PC-9 (cell line): ENCODE measurements at regions not wholly inside any gene's neighbourhood (a gene's known extent, or its start where the extent isn't known, plus 50 kb on each side); places are given as distances from the start of the nearest gene placed in this dataset.

Experiments used
- EZH2 ChIP-seq: fragments of 200-600 bp; sonication (generic); IDR thresholded peaks from 2 replicates; pipeline ENCODE4 v1.8.0; 2017; ENCODE audit warnings: antibody characterized with exemption, low read depth
- TF ChIP-seq, protein P1 (sequence below): fragments of 200-600 bp; sonication (generic); conservative IDR thresholded peaks from 2 replicates; pipeline ENCODE4 v1.6.1; 2017; ENCODE audit warnings: mixed run types, antibody characterized with exemption, mild to moderate bottlenecking, moderate library complexity

DNA sequence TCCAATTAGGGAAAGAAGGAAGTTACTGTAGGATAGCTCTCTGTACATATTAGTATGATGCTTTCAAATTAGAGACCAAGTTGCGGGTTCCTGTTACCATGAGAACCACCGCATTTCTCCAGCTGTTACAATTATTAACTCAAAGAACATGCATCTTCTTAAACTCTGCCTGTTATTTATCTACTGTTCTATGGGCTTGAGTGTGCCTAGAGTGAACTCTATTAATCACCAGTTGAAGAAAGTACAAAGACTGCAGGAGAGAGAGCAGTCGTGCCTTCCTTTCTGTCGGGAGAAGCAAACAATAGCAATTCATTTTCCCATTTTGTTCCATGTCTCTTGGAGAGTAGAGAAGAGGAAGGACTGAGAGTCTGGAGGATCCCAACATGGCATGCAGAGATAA is 1071.2 kb downstream of the TYW1 start:
- TF ChIP-seq, protein P1, sequence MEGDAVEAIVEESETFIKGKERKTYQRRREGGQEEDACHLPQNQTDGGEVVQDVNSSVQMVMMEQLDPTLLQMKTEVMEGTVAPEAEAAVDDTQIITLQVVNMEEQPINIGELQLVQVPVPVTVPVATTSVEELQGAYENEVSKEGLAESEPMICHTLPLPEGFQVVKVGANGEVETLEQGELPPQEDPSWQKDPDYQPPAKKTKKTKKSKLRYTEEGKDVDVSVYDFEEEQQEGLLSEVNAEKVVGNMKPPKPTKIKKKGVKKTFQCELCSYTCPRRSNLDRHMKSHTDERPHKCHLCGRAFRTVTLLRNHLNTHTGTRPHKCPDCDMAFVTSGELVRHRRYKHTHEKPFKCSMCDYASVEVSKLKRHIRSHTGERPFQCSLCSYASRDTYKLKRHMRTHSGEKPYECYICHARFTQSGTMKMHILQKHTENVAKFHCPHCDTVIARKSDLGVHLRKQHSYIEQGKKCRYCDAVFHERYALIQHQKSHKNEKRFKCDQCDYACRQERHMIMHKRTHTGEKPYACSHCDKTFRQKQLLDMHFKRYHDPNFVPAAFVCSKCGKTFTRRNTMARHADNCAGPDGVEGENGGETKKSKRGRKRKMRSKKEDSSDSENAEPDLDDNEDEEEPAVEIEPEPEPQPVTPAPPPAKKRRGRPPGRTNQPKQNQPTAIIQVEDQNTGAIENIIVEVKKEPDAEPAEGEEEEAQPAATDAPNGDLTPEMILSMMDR: no peak
- TF ChIP-seq EZH2: no peak
